Stimulated activated CD4-positive, alpha-beta T cell treated with anti-CD3 and anti-CD28 coated beads, Interleukin-2, amount 100 ng/mL, for 48 hours (primary cell): ENCODE measurements at regions not wholly inside any gene's neighbourhood (a gene's known extent, or its start where the extent isn't known, plus 50 kb on each side); places are given as distances from the start of the nearest gene placed in this dataset.
"Not testable (repeated sequence)": the region's sequence is repeated elsewhere in the genome, so short reads cannot be mapped to it uniquely, and the experiment has no call there.

Experiments
- DNase-seq, 2 donors: peaks; one replicate each; pipeline ENCODE4 v3.0.0-alpha.2; 2020

- no peak for DNase-seq
Measured at GRCh38 chr4:173685165-173685830, 155.3 kb upstream of the HAND2 start.

GRCh38 chr4:173684223-173684622 lies 154.2 kb upstream of the HAND2 start:
- DNase-seq: no peak

GRCh38 chr4:173682609-173683008 lies 152.6 kb upstream of the HAND2 start:
- DNase-seq: no peak

- no peak for DNase-seq
Measured at GRCh38 chr4:173680278-173680677, 150.2 kb upstream of the HAND2 start.

- DNase-seq: no peak
Measured at GRCh38 chr4:173675446-173675845, 145.4 kb upstream of the HAND2 start.

GRCh38 chr4:173669460-173670179 lies 139.6 kb upstream of the HAND2 start:
- no peak for DNase-seq

GRCh38 chr4:173661001-173661400 lies 131.0 kb upstream of the HAND2 start:
- DNase-seq: no peak

- no peak for DNase-seq
Measured at GRCh38 chr4:173656898-173657297, 126.9 kb upstream of the HAND2 start.

GRCh38 chr4:173652283-173652931 lies 122.4 kb upstream of the HAND2 start:
- no peak for DNase-seq

- DNase-seq: no peak
Measured at GRCh38 chr4:173651651-173652282, 121.7 kb upstream of the HAND2 start.

GRCh38 chr4:173647902-173648301 lies 117.9 kb upstream of the HAND2 start:
- DNase-seq: no peak

GRCh38 chr4:173642509-173642908 lies 112.5 kb upstream of the HAND2 start:
- no peak for DNase-seq

- DNase-seq: no peak
Measured at GRCh38 chr4:173635395-173635794, 105.4 kb upstream of the HAND2 start.

- DNase-seq: no peak
Measured at GRCh38 chr4:173626277-173626676, 96.2 kb upstream of the HAND2 start.

- not testable (repeated sequence) for DNase-seq
Measured at GRCh38 chr4:173618648-173619047, 88.6 kb upstream of the HAND2 start.

GRCh38 chr4:173609158-173609557 lies 79.1 kb upstream of the HAND2 start:
- DNase-seq: no peak

GRCh38 chr4:173608632-173609031 lies 78.6 kb upstream of the HAND2 start:
- DNase-seq: not testable (repeated sequence)

- no peak for DNase-seq
Measured at GRCh38 chr4:173591760-173592159, 61.7 kb upstream of the HAND2 start.

- DNase-seq: no peak
Measured at GRCh38 chr4:173590697-173591096, 60.7 kb upstream of the HAND2 start.

GRCh38 chr4:173585876-173586572 lies 56.0 kb upstream of the HAND2 start:
- no peak for DNase-seq

- DNase-seq: no peak
Measured at GRCh38 chr4:173584506-173584905, 54.5 kb upstream of the HAND2 start.
